Thyroid gland (tissue), 4 donors: ENCODE measurements at regions not wholly inside any gene's neighbourhood (a gene's known extent, or its start where the extent isn't known, plus 50 kb on each side); places are given as distances from the start of the nearest gene placed in this dataset.

Experiments used
- POLR2A ChIP-seq, 2 donors: fragments of 450-650 bp; IDR thresholded peaks; one replicate each; pipeline ENCODE4 v1.6.1; 2017; ENCODE audit warnings: antibody characterized with exemption in 2 of 2, mild to moderate bottlenecking in 2 of 2, moderate library complexity in 1 of 2
- TF ChIP-seq, protein P1 (sequence below), 6 experiments: fragments of 200-600 bp in 3 of 6; fragments of 450-650 bp in 3 of 6; sonication (generic) in 3 of 6; IDR thresholded peaks; one replicate each; pipeline ENCODE4 v1.5.1; 2016 to 2019; ENCODE audit warnings: antibody characterized with exemption in 6 of 6, mild to moderate bottlenecking in 2 of 6, inconsistent platforms in 1 of 6, moderate library complexity in 1 of 6

DNA sequence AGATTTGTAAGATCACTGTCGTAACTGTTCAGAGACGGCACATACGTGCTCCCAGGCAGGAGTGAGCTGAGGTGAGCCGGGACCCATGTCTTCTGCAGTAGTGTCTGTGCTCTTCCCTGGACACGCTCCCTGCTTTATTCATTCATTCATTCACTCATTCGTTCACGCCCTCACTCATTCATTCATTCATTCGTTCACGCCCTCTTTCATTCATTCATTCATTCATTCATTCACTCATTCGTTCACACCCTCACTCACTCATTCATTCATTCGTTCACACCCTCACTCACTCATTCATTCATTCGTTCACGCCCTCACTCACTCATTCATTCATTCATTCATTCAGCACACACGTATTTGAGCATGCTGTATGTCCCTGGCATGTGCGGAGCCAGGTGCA is 207.0 kb downstream of the GLI2 start:
- TF ChIP-seq, protein P1, sequence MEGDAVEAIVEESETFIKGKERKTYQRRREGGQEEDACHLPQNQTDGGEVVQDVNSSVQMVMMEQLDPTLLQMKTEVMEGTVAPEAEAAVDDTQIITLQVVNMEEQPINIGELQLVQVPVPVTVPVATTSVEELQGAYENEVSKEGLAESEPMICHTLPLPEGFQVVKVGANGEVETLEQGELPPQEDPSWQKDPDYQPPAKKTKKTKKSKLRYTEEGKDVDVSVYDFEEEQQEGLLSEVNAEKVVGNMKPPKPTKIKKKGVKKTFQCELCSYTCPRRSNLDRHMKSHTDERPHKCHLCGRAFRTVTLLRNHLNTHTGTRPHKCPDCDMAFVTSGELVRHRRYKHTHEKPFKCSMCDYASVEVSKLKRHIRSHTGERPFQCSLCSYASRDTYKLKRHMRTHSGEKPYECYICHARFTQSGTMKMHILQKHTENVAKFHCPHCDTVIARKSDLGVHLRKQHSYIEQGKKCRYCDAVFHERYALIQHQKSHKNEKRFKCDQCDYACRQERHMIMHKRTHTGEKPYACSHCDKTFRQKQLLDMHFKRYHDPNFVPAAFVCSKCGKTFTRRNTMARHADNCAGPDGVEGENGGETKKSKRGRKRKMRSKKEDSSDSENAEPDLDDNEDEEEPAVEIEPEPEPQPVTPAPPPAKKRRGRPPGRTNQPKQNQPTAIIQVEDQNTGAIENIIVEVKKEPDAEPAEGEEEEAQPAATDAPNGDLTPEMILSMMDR (IDR thresholded peaks at IDR 0.05), result no peak
- TF ChIP-seq POLR2A (IDR thresholded peaks at IDR 0.05), result no peak
